ENCODE measurements at regions not wholly inside any gene's neighbourhood (a gene's known extent, or its start where the extent isn't known, plus 50 kb on each side); places are given as distances from the start of the nearest gene placed in this dataset.

DNA sequence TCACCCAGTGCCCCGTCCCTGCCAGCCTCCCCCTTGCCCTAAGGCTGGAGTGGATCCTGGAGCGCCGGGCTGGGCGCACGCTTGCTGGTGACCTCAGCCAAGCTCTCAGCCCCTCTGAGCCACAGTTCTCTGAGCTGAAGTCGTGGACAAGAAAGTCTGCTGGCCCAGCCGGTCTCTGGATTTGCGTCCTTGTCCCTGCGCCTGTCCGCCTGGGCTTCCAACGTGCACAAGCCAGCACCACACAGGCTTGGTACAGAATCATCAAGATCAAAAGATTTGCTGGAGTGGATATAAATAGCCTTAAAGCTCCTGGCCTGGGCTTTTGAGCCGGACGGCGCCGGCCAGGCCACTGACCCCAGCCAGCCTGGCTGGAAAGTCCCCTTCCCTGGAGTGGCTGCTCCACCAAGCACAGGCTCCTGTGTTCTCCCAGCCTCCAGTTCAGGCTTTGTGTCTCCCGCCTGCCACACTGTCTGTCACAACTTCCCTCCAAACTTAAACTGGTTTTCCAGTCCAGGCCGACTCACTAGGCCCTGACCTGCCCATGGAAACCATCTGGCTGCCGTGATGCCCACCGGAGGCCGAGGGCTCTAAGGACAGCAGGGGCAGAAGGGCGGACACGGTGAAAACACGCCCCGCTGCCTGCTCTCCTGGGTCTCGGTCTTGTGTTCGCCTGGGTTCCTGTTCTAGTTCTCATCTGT, 156.2 kb downstream of the NUP210 start:
- TF ChIP-seq, protein P1, sequence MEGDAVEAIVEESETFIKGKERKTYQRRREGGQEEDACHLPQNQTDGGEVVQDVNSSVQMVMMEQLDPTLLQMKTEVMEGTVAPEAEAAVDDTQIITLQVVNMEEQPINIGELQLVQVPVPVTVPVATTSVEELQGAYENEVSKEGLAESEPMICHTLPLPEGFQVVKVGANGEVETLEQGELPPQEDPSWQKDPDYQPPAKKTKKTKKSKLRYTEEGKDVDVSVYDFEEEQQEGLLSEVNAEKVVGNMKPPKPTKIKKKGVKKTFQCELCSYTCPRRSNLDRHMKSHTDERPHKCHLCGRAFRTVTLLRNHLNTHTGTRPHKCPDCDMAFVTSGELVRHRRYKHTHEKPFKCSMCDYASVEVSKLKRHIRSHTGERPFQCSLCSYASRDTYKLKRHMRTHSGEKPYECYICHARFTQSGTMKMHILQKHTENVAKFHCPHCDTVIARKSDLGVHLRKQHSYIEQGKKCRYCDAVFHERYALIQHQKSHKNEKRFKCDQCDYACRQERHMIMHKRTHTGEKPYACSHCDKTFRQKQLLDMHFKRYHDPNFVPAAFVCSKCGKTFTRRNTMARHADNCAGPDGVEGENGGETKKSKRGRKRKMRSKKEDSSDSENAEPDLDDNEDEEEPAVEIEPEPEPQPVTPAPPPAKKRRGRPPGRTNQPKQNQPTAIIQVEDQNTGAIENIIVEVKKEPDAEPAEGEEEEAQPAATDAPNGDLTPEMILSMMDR (IDR thresholded peaks at IDR 0.05), result no peak
- TF ChIP-seq POLR2A (IDR thresholded peaks at IDR 0.05), result no peak
